ENCODE measurements at regions not wholly inside any gene's neighbourhood (a gene's known extent, or its start where the extent isn't known, plus 50 kb on each side); places are given as distances from the start of the nearest gene placed in this dataset.

GRCh38 chr3:40736943-40737342 lies 212.2 kb downstream of the ZNF621 start:
- no peak for ATAC-seq
- H3K36me3 ChIP-seq (ENCODE audit: control insufficient read depth, insufficient read depth, low read length): no peaks in the 10 kb centered on the region
- DNase-seq (ENCODE audit: low read depth, low spot score): no peak
- no TSS peak for BruUV-seq (replicated peaks)
- TF ChIP-seq SIN3A (IDR thresholded peaks at IDR 0.05; ENCODE audit: borderline replicate concordance, insufficient read depth, low read depth, low read length) (no peak), POLR2AphosphoS5 (IDR thresholded peaks at IDR 0.05; ENCODE audit: low read depth, low read length) (no peak), CTCF (IDR thresholded peaks at IDR 0.05) (no peak), REST (IDR thresholded peaks at IDR 0.05; ENCODE audit: insufficient read depth in 1 of 2, low read depth in 2 of 2, low read length in 1 of 2) (no peak), TCF7L2 (IDR thresholded peaks at IDR 0.05; ENCODE audit: low read depth, low read length) (no peak)
- no peaks in the 10 kb centered on the region for H3K27me3 ChIP-seq (ENCODE audit: control insufficient read depth, insufficient read depth, low read length)
- ChIA-PET CTCF (no interaction called here), POLR2A (no interaction called here)
- intact Hi-C loops (cut with micrococcal nuclease; ENCODE audit: unreplicated experiment) (no loop called here), in situ Hi-C loops (cut with HindIII; ENCODE audit: low pct_unique_long_range_greater_than_20kb, low sequenced_read_pairs) (no loop called here)
- no peak overlapping the region for H3K4me3 ChIP-seq (ENCODE audit: low read depth in 2 of 2, low read length in 2 of 2)
- H3K4me1 ChIP-seq (ENCODE audit: control insufficient read depth, insufficient read depth, low read length): no peaks in the 10 kb centered on the region
- no peaks in the 10 kb centered on the region for H3K9me3 ChIP-seq (ENCODE audit: control insufficient read depth, insufficient read depth, low read depth, low read length)
- no peak overlapping the region for H3K27ac ChIP-seq (ENCODE audit: low read length)

GRCh38 chr3:40737343-40737742 lies 212.6 kb downstream of the ZNF621 start:
- in situ Hi-C loops (cut with HindIII; ENCODE audit: low pct_unique_long_range_greater_than_20kb, low sequenced_read_pairs) (no loop called here), intact Hi-C loops (cut with micrococcal nuclease; ENCODE audit: unreplicated experiment) (no loop called here)
- Histone ChIP-seq H3K27me3 (ENCODE audit: control insufficient read depth, insufficient read depth, low read length) (no peaks in the 10 kb centered on the region), H3K4me1 (ENCODE audit: control insufficient read depth, insufficient read depth, low read length) (no peaks in the 10 kb centered on the region), H3K4me3 (ENCODE audit: low read depth in 2 of 2, low read length in 2 of 2) (no peak overlapping the region), H3K9me3 (ENCODE audit: control insufficient read depth, insufficient read depth, low read depth, low read length) (no peaks in the 10 kb centered on the region), H3K27ac (ENCODE audit: low read length) (no peak overlapping the region), H3K36me3 (ENCODE audit: control insufficient read depth, insufficient read depth, low read length) (no peaks in the 10 kb centered on the region)
- DNase-seq (ENCODE audit: low read depth, low spot score) (no peak), ATAC-seq (no peak)
- BruUV-seq (replicated peaks): no TSS peak
- TF ChIP-seq SIN3A (IDR thresholded peaks at IDR 0.05; ENCODE audit: borderline replicate concordance, insufficient read depth, low read depth, low read length): no peak
- POLR2A ChIA-PET: no interaction called here
- CTCF ChIA-PET: no interaction called here

GRCh38 chr3:40739971-40740370 lies 215.2 kb downstream of the ZNF621 start:
- POLR2A ChIA-PET: no interaction called here
- intact Hi-C loops (cut with micrococcal nuclease; ENCODE audit: unreplicated experiment): no loop called here
- no peak for ATAC-seq

More at GRCh38 chr3:40739971-40740370, 215.2 kb downstream of the ZNF621 start:
- CTCF ChIA-PET: no interaction called here
- no peak for DNase-seq (ENCODE audit: low read depth, low spot score)
- in situ Hi-C loops (cut with HindIII; ENCODE audit: low pct_unique_long_range_greater_than_20kb, low sequenced_read_pairs): no loop called here
- TF ChIP-seq REST (IDR thresholded peaks at IDR 0.05; ENCODE audit: insufficient read depth in 1 of 2, low read depth in 2 of 2, low read length in 1 of 2) (no peak), POLR2AphosphoS5 (IDR thresholded peaks at IDR 0.05; ENCODE audit: low read depth, low read length) (no peak), CTCF (IDR thresholded peaks at IDR 0.05) (no peak), TCF7L2 (IDR thresholded peaks at IDR 0.05; ENCODE audit: low read depth, low read length) (no peak), SIN3A (IDR thresholded peaks at IDR 0.05; ENCODE audit: borderline replicate concordance, insufficient read depth, low read depth, low read length) (no peak)
- BruUV-seq (replicated peaks): no TSS peak
- H3K9me3 ChIP-seq (ENCODE audit: control insufficient read depth, insufficient read depth, low read depth, low read length): no peaks in the 10 kb centered on the region
- H3K36me3 ChIP-seq (ENCODE audit: control insufficient read depth, insufficient read depth, low read length): no peaks in the 10 kb centered on the region
- H3K4me3 ChIP-seq (ENCODE audit: low read depth in 2 of 2, low read length in 2 of 2): no peak overlapping the region
- H3K27ac ChIP-seq (ENCODE audit: low read length): no peak overlapping the region
- H3K27me3 ChIP-seq (ENCODE audit: control insufficient read depth, insufficient read depth, low read length): no peaks in the 10 kb centered on the region
- no peaks in the 10 kb centered on the region for H3K4me1 ChIP-seq (ENCODE audit: control insufficient read depth, insufficient read depth, low read length)
